HL-60 (cell line): ENCODE measurements at regions not wholly inside any gene's neighbourhood (a gene's known extent, or its start where the extent isn't known, plus 50 kb on each side); places are given as distances from the start of the nearest gene placed in this dataset.

ENCODE experiments used
- DNase-seq, 2 experiments: peaks; one replicate each; pipeline ENCODE4 v3.0.0-alpha.2; 2010 to 2020; ENCODE audit warnings: low read depth in 1 of 2, low spot score in 1 of 2
- H3K27ac ChIP-seq: fragments of 250-450 bp; sonication (Bioruptor Pico); replicated peaks from 2 replicates; pipeline ENCODE4 v1.5.1; 2020; ENCODE audit warnings: mild to moderate bottlenecking, moderate library complexity
- H3K27me3 ChIP-seq: fragments of 250-450 bp; sonication (Bioruptor Pico); 2 replicates; pipeline ENCODE4 v1.5.1; 2021; ENCODE audit warnings: mild to moderate bottlenecking, moderate library complexity; ENCODE audit not compliant: insufficient read depth, poor library complexity, severe bottlenecking
- H3K4me3 ChIP-seq: replicated peaks from 2 replicates; pipeline ENCODE4 v1.5.1; 2011; ENCODE audit warnings: mild to moderate bottlenecking, control low read depth, low read length; ENCODE audit not compliant: insufficient read depth
- GABPA ChIP-seq: IDR thresholded peaks from 2 replicates; pipeline ENCODE4 v1.6.1; 2012; ENCODE audit warnings: low read depth
- POLR2AphosphoS5 ChIP-seq: IDR thresholded peaks from 2 replicates; pipeline ENCODE4 v1.6.1; 2012; ENCODE audit warnings: low read depth
- SPI1 ChIP-seq: IDR thresholded peaks from 2 replicates; pipeline ENCODE4 v1.6.1; 2012; ENCODE audit warnings: low read depth, mild to moderate bottlenecking, borderline replicate concordance
- TF ChIP-seq, protein P1 (sequence below): IDR thresholded peaks from 2 replicates; pipeline ENCODE4 v1.6.1; 2012; ENCODE audit warnings: low read depth; ENCODE audit not compliant: insufficient replicate concordance
- TF ChIP-seq, protein P2 (sequence below): IDR thresholded peaks from one replicate; pipeline ENCODE4 v1.5.1; 2011; ENCODE audit warnings: low read length, control low read depth, inconsistent platforms; ENCODE audit not compliant: insufficient read depth

- H3K27ac ChIP-seq: no peak overlapping the region
- DNase-seq: no peak
- H3K4me3 ChIP-seq: no peak overlapping the region
- H3K27me3 ChIP-seq: no peaks in the 10 kb centered on the region
- TF ChIP-seq GABPA: no peak
- TF ChIP-seq, protein P1, sequence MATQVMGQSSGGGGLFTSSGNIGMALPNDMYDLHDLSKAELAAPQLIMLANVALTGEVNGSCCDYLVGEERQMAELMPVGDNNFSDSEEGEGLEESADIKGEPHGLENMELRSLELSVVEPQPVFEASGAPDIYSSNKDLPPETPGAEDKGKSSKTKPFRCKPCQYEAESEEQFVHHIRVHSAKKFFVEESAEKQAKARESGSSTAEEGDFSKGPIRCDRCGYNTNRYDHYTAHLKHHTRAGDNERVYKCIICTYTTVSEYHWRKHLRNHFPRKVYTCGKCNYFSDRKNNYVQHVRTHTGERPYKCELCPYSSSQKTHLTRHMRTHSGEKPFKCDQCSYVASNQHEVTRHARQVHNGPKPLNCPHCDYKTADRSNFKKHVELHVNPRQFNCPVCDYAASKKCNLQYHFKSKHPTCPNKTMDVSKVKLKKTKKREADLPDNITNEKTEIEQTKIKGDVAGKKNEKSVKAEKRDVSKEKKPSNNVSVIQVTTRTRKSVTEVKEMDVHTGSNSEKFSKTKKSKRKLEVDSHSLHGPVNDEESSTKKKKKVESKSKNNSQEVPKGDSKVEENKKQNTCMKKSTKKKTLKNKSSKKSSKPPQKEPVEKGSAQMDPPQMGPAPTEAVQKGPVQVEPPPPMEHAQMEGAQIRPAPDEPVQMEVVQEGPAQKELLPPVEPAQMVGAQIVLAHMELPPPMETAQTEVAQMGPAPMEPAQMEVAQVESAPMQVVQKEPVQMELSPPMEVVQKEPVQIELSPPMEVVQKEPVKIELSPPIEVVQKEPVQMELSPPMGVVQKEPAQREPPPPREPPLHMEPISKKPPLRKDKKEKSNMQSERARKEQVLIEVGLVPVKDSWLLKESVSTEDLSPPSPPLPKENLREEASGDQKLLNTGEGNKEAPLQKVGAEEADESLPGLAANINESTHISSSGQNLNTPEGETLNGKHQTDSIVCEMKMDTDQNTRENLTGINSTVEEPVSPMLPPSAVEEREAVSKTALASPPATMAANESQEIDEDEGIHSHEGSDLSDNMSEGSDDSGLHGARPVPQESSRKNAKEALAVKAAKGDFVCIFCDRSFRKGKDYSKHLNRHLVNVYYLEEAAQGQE: no peak
- TF ChIP-seq, protein P2, sequence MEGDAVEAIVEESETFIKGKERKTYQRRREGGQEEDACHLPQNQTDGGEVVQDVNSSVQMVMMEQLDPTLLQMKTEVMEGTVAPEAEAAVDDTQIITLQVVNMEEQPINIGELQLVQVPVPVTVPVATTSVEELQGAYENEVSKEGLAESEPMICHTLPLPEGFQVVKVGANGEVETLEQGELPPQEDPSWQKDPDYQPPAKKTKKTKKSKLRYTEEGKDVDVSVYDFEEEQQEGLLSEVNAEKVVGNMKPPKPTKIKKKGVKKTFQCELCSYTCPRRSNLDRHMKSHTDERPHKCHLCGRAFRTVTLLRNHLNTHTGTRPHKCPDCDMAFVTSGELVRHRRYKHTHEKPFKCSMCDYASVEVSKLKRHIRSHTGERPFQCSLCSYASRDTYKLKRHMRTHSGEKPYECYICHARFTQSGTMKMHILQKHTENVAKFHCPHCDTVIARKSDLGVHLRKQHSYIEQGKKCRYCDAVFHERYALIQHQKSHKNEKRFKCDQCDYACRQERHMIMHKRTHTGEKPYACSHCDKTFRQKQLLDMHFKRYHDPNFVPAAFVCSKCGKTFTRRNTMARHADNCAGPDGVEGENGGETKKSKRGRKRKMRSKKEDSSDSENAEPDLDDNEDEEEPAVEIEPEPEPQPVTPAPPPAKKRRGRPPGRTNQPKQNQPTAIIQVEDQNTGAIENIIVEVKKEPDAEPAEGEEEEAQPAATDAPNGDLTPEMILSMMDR: no peak
- no peak for TF ChIP-seq POLR2AphosphoS5
- no peak for TF ChIP-seq SPI1
These were observed 201.2 kb upstream of the TNP1 start for GRCh38 chr2:217060951-217061547.

DNA sequence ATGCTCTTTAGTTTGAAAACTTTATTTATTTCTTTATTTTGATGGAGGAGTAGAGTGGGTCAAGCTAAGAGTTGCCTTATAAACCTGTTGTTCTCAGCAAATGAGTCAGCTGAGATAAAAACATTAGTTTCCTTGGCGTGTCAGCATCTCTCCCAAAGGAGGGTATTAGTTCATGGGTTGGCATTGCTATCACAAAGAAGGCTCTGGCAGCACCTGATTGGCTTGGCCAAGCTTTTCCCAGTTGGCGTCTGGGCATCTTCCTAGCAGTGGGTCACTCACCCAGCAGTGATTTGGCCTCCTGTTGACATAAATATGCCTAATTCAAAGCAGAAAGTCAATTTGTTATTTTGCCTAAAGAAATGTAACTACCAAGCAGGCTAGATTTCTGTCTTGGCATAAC lies 200.7 kb upstream of the TNP1 start:
- TF ChIP-seq SPI1: no peak
- Histone ChIP-seq H3K27me3 (no peaks in the 10 kb centered on the region), H3K27ac (no peak overlapping the region), H3K4me3 (no peak overlapping the region)
- DNase-seq: no peak

DNA sequence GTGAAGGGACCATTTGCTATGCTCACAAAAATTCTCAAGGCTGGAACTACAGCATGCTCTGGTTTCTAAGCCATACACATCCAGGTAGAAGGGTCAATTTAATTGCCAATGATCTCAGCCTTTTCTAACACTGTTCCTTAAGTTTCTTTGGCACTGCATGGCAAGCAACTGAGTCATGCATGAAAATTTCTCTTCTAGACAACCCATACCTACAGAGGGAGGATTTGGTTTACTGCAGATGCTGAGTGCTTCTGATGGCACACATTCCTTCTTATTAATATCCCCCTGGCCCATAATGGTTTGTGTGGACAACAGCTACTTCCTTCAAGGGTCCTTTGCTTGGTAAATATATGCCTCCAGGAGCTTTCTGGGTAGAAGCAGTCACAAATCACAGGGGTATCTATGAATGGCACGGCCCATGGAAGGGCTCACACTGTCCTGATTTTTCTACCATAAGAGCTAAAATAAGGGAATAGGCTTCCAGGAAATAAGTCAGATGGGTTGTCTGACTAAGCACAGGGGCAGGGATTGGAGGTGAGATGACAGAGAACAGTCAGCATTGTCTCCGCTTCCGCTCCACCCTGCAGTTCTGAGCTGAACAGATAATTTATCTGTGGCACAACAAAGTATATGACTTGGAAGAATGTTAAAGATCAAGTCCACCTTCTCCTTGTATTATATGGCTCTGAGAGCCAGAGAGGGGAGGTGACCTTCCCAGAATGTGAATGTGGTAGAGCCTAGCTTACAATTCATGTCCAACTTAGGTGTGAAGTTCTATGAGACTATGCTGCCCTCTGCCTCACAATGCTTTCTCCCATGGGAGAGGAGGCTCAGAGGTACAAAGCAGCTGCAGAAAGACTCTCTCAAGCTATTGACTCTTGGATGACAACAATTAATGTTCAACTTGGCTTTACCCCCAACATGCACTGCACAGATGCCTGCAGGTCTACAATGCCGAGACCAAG lies 199.2 kb upstream of the TNP1 start:
- TF ChIP-seq GABPA (no peak), SPI1 (no peak), POLR2AphosphoS5 (no peak)
- TF ChIP-seq, protein P1: no peak
- TF ChIP-seq, protein P2: no peak
- H3K4me3 ChIP-seq: no peak overlapping the region
- no peak overlapping the region for H3K27ac ChIP-seq
- no peak for DNase-seq
- peaks cover 2% of the 10 kb centered on the region for H3K27me3 ChIP-seq

DNA sequence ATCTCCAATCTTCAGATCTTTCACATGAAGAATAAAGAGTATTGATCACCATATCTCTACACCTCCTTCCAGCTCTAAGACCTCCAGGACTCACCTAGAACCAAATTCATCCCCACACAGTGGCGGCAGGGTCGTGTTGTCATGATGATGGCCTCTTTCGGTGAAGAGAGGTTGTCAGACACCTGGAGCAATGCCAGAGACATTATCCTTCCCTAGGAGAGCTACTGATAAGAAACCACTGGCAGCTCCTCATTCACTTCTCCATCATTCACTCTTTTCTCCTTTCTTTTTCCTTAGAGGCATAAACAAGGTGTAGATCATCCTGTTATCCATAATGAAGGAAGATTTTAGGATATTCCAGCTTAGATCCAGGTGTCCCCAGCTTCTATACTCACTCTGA lies 197.9 kb upstream of the TNP1 start:
- no peak for DNase-seq

More for the DNA sequence above, 197.9 kb upstream of the TNP1 start:
- H3K4me3 ChIP-seq: no peak overlapping the region
- H3K27me3 ChIP-seq: peaks cover 5% of the 10 kb centered on the region
- no peak for TF ChIP-seq SPI1
- no peak for TF ChIP-seq GABPA
- TF ChIP-seq POLR2AphosphoS5: no peak
- TF ChIP-seq, protein P1: no peak
- TF ChIP-seq, protein P2: no peak
- H3K27ac ChIP-seq: no peak overlapping the region
